IPS-15b (cell line): ENCODE measurements at regions not wholly inside any gene's neighbourhood (a gene's known extent, or its start where the extent isn't known, plus 50 kb on each side); places are given as distances from the start of the nearest gene placed in this dataset.

ENCODE experiments used
- H3K27me3 ChIP-seq: one replicate; pipeline ENCODE4 v1.6.1; 2013; ENCODE audit warnings: low read length; ENCODE audit not compliant: control insufficient read depth, insufficient read depth
- H3K36me3 ChIP-seq: one replicate; pipeline ENCODE4 v1.6.1; 2013; ENCODE audit warnings: low read length; ENCODE audit not compliant: control insufficient read depth, insufficient read depth
- H3K4me1 ChIP-seq: one replicate; pipeline ENCODE4 v1.6.1; 2013; ENCODE audit warnings: mild to moderate bottlenecking, low read length; ENCODE audit not compliant: control insufficient read depth, insufficient read depth
- H3K4me3 ChIP-seq: one replicate; pipeline ENCODE4 v1.5.1; 2013; ENCODE audit warnings: low read depth, low read length
- H3K9ac ChIP-seq: one replicate; pipeline ENCODE4 v1.6.1; 2013; ENCODE audit warnings: low read depth, mild to moderate bottlenecking, low read length
- H3K9me3 ChIP-seq: one replicate; pipeline ENCODE4 v1.6.1; 2013; ENCODE audit warnings: mild to moderate bottlenecking, low read length; ENCODE audit not compliant: control insufficient read depth, insufficient read depth

GRCh38 chr2:184078496-184078895, 519.8 kb upstream of the ZNF804A start:
- Histone ChIP-seq H3K9ac (no peak overlapping the region), H3K4me3 (no peak overlapping the region), H3K36me3 (no peaks in the 10 kb centered on the region), H3K27me3 (no peaks in the 10 kb centered on the region), H3K9me3 (no peaks in the 10 kb centered on the region), H3K4me1 (peaks cover 2% of the 10 kb centered on the region)

GRCh38 chr2:184091456-184091855, 506.9 kb upstream of the ZNF804A start:
- Histone ChIP-seq H3K9me3 (no peaks in the 10 kb centered on the region), H3K36me3 (no peaks in the 10 kb centered on the region), H3K4me1 (no peaks in the 10 kb centered on the region), H3K4me3 (no peak overlapping the region), H3K27me3 (no peaks in the 10 kb centered on the region), H3K9ac (no peak overlapping the region)

GRCh38 chr2:184113696-184114403, 484.5 kb upstream of the ZNF804A start:
- H3K9me3 ChIP-seq = no peaks in the 10 kb centered on the region
- H3K27me3 ChIP-seq = no peaks in the 10 kb centered on the region
- no peak overlapping the region for H3K4me3 ChIP-seq
- no peaks in the 10 kb centered on the region for H3K36me3 ChIP-seq
- no peak overlapping the region for H3K9ac ChIP-seq
- no peaks in the 10 kb centered on the region for H3K4me1 ChIP-seq

GRCh38 chr2:184114439-184114838, 483.9 kb upstream of the ZNF804A start:
- H3K9me3 ChIP-seq = no peaks in the 10 kb centered on the region
- H3K27me3 ChIP-seq = no peaks in the 10 kb centered on the region
- no peak overlapping the region for H3K9ac ChIP-seq
- H3K4me3 ChIP-seq = no peak overlapping the region
- H3K36me3 ChIP-seq = no peaks in the 10 kb centered on the region
- no peaks in the 10 kb centered on the region for H3K4me1 ChIP-seq

GRCh38 chr2:184119989-184120800, 478.1 kb upstream of the ZNF804A start:
- Histone ChIP-seq H3K9ac (no peak overlapping the region), H3K27me3 (no peaks in the 10 kb centered on the region), H3K36me3 (no peaks in the 10 kb centered on the region), H3K4me1 (no peaks in the 10 kb centered on the region), H3K4me3 (no peak overlapping the region), H3K9me3 (no peaks in the 10 kb centered on the region)

- no peaks in the 10 kb centered on the region for H3K36me3 ChIP-seq
- no peak overlapping the region for H3K9ac ChIP-seq
- H3K4me3 ChIP-seq = no peak overlapping the region
- H3K9me3 ChIP-seq = no peaks in the 10 kb centered on the region
- no peaks in the 10 kb centered on the region for H3K27me3 ChIP-seq
- H3K4me1 ChIP-seq = no peaks in the 10 kb centered on the region
These were observed 472.5 kb upstream of the ZNF804A start for GRCh38 chr2:184125867-184126266.

- Histone ChIP-seq H3K9me3 (no peaks in the 10 kb centered on the region), H3K36me3 (no peaks in the 10 kb centered on the region), H3K4me3 (no peak overlapping the region), H3K4me1 (no peaks in the 10 kb centered on the region), H3K27me3 (no peaks in the 10 kb centered on the region), H3K9ac (no peak overlapping the region)
These were observed 469.3 kb upstream of the ZNF804A start for GRCh38 chr2:184129073-184129472.

GRCh38 chr2:184137955-184138354, 460.4 kb upstream of the ZNF804A start:
- H3K27me3 ChIP-seq = no peaks in the 10 kb centered on the region
- no peaks in the 10 kb centered on the region for H3K4me1 ChIP-seq
- H3K36me3 ChIP-seq = no peaks in the 10 kb centered on the region
- H3K9me3 ChIP-seq = no peaks in the 10 kb centered on the region
- H3K4me3 ChIP-seq = no peak overlapping the region
- H3K9ac ChIP-seq = no peak overlapping the region

GRCh38 chr2:184141866-184142265, 456.5 kb upstream of the ZNF804A start:
- Histone ChIP-seq H3K27me3 (no peaks in the 10 kb centered on the region), H3K9ac (no peak overlapping the region), H3K9me3 (no peaks in the 10 kb centered on the region), H3K4me1 (no peaks in the 10 kb centered on the region), H3K4me3 (no peak overlapping the region), H3K36me3 (no peaks in the 10 kb centered on the region)

GRCh38 chr2:184154438-184154837, 443.9 kb upstream of the ZNF804A start:
- Histone ChIP-seq H3K36me3 (no peaks in the 10 kb centered on the region), H3K9me3 (no peaks in the 10 kb centered on the region), H3K4me3 (no peak overlapping the region), H3K4me1 (no peaks in the 10 kb centered on the region), H3K27me3 (no peaks in the 10 kb centered on the region), H3K9ac (no peak overlapping the region)

- no peaks in the 10 kb centered on the region for H3K4me1 ChIP-seq
- no peaks in the 10 kb centered on the region for H3K9me3 ChIP-seq
- H3K4me3 ChIP-seq = no peak overlapping the region
- H3K36me3 ChIP-seq = no peaks in the 10 kb centered on the region
- H3K9ac ChIP-seq = no peak overlapping the region
- H3K27me3 ChIP-seq = no peaks in the 10 kb centered on the region
These were observed 442.5 kb upstream of the ZNF804A start for GRCh38 chr2:184155791-184156190.

- Histone ChIP-seq H3K4me3 (no peak overlapping the region), H3K9ac (no peak overlapping the region), H3K27me3 (no peaks in the 10 kb centered on the region), H3K9me3 (no peaks in the 10 kb centered on the region), H3K4me1 (no peaks in the 10 kb centered on the region), H3K36me3 (no peaks in the 10 kb centered on the region)
These were observed 441.2 kb upstream of the ZNF804A start for GRCh38 chr2:184157141-184157540.
